HCT116 (cell line): ENCODE measurements at regions not wholly inside any gene's neighbourhood (a gene's known extent, or its start where the extent isn't known, plus 50 kb on each side); places are given as distances from the start of the nearest gene placed in this dataset.

Source experiments
- CEBPB ChIP-seq: IDR thresholded peaks from 2 replicates; pipeline ENCODE4 v1.6.1; 2012; ENCODE audit warnings: low read depth
- CTCF ChIP-seq, 3 experiments: fragments of 200-600 bp in 1 of 3; sonication (generic) in 1 of 3; IDR thresholded peaks in 2 of 3; conservative IDR thresholded peaks in 1 of 3; 2 replicates each; pipeline ENCODE4 v1.5.1; 2012 to 2017; ENCODE audit warnings: low read depth in 2 of 3, low read length in 2 of 3, antibody characterized with exemption in 1 of 3, borderline replicate concordance in 1 of 3, control low read depth in 1 of 3, mild to moderate bottlenecking in 1 of 3, mixed read lengths in 1 of 3, mixed run types in 1 of 3, moderate library complexity in 1 of 3; ENCODE audit not compliant: insufficient read depth in 1 of 3
- ELF1 ChIP-seq: IDR thresholded peaks from 2 replicates; pipeline ENCODE4 v1.6.1; 2012; ENCODE audit warnings: low read depth, borderline replicate concordance
- EZH2 ChIP-seq: fragments of 200-600 bp; sonication (generic); IDR thresholded peaks from 2 replicates; pipeline ENCODE4 v1.6.1; 2017; ENCODE audit warnings: antibody characterized with exemption, mixed run types
- EZH2phosphoT487 ChIP-seq: fragments of 200-600 bp; IDR thresholded peaks from 2 replicates; pipeline ENCODE4 v1.6.1; 2018; ENCODE audit warnings: antibody characterized with exemption, borderline replicate concordance
- JUND ChIP-seq: IDR thresholded peaks from 2 replicates; pipeline ENCODE4 v1.6.1; 2012
- MAX ChIP-seq: IDR thresholded peaks from 2 replicates; pipeline ENCODE4 v1.6.1; 2012
- POLR2A ChIP-seq: IDR thresholded peaks from 2 replicates; pipeline ENCODE4 v1.7.0; 2011; ENCODE audit warnings: borderline replicate concordance; ENCODE audit not compliant: insufficient read depth, insufficient read length; ENCODE audit errors: extremely low read depth
- POLR2AphosphoS5 ChIP-seq: IDR thresholded peaks from 2 replicates; pipeline ENCODE4 v1.6.1; 2011; ENCODE audit warnings: mild to moderate bottlenecking, low read depth, low read length, moderate library complexity
- RAD21 ChIP-seq: IDR thresholded peaks from 2 replicates; pipeline ENCODE4 v1.6.1; 2012; ENCODE audit warnings: low read depth, mild to moderate bottlenecking
- REST ChIP-seq: IDR thresholded peaks from 2 replicates; pipeline ENCODE4 v1.6.1; 2012; ENCODE audit warnings: low read depth
- SIN3A ChIP-seq: IDR thresholded peaks from 2 replicates; pipeline ENCODE4 v1.6.1; 2012; ENCODE audit warnings: low read depth
- YY1 ChIP-seq: IDR thresholded peaks from 2 replicates; pipeline ENCODE4 v1.6.1; 2011; ENCODE audit warnings: low read length, low read depth, moderate library complexity, mild to moderate bottlenecking; ENCODE audit not compliant: insufficient replicate concordance; ENCODE audit errors: extremely low read depth
- ZBTB33 ChIP-seq: IDR thresholded peaks from 2 replicates; pipeline ENCODE4 v1.6.1; 2011; ENCODE audit warnings: mild to moderate bottlenecking, low read length, moderate library complexity; ENCODE audit not compliant: insufficient replicate concordance; ENCODE audit errors: extremely low read depth

GRCh38 chr10:64312876-64313275 lies 791.7 kb downstream of the REEP3 start:
- TF ChIP-seq CTCF (IDR thresholded peaks at IDR 0.05 in 2 of 3, conservative IDR thresholded peaks at IDR 0.05 in 1 of 3; ENCODE audit: borderline replicate concordance in 1 of 3, insufficient read depth in 1 of 3, low read depth in 2 of 3, low read length in 2 of 3): no peak
- no peak for TF ChIP-seq RAD21
- TF ChIP-seq EZH2: no peak
- TF ChIP-seq YY1: no peak
- no peak for TF ChIP-seq ZBTB33
- TF ChIP-seq REST: no peak
- no peak for TF ChIP-seq SIN3A
- no peak for TF ChIP-seq ELF1
- no peak for TF ChIP-seq POLR2AphosphoS5
- TF ChIP-seq JUND: no peak
- no peak for TF ChIP-seq EZH2phosphoT487
- TF ChIP-seq POLR2A: no peak
- no peak for TF ChIP-seq MAX
- no peak for TF ChIP-seq CEBPB
